ENCODE measurements at regions not wholly inside any gene's neighbourhood (a gene's known extent, or its start where the extent isn't known, plus 50 kb on each side); places are given as distances from the start of the nearest gene placed in this dataset.

DNA sequence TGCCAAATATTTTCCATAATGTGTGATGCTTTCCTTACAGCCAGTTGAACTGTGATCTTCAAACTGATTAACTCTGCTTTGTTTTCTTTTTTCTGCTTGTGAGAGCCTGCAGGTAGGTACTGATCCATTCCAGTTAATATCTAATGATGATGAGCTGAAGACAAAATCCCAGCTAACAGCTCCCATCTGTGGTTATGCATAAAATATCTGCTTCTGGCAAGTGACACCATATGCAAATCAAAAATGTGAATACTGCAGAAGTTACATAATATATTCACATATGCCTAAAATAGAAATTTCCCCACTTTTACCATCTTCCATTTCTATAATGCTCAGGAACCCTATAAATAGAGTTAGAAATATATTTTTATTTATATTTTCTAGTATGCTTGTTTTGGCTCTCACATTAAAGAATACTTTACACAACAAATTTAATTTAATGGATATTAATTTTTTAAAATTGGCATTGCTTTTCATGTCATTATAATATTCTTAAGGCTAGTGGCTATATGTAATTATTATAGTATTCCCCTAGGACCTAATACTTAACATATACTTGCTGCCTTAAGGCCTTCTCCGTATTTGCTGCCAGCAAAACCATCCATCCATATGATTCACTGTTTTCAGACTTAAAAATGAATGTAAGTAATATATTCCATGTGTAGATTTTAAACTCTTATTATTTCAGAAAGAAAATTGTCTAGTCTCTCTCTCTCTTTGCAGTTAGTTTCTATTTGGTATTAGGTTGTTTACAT, 83.8 kb downstream of the CCER1 start:
- no peak for TF ChIP-seq BCL11A (IDR thresholded peaks at IDR 0.05; ENCODE audit: low read depth, low read length)
- TF ChIP-seq MEF2A (IDR thresholded peaks at IDR 0.05; ENCODE audit: insufficient read depth, low read depth, low read length): no peak
- TF ChIP-seq, protein P1, sequence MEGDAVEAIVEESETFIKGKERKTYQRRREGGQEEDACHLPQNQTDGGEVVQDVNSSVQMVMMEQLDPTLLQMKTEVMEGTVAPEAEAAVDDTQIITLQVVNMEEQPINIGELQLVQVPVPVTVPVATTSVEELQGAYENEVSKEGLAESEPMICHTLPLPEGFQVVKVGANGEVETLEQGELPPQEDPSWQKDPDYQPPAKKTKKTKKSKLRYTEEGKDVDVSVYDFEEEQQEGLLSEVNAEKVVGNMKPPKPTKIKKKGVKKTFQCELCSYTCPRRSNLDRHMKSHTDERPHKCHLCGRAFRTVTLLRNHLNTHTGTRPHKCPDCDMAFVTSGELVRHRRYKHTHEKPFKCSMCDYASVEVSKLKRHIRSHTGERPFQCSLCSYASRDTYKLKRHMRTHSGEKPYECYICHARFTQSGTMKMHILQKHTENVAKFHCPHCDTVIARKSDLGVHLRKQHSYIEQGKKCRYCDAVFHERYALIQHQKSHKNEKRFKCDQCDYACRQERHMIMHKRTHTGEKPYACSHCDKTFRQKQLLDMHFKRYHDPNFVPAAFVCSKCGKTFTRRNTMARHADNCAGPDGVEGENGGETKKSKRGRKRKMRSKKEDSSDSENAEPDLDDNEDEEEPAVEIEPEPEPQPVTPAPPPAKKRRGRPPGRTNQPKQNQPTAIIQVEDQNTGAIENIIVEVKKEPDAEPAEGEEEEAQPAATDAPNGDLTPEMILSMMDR (IDR thresholded peaks at IDR 0.05 in 2 of 3, conservative IDR thresholded peaks at IDR 0.05 in 1 of 3; ENCODE audit: control insufficient read depth in 2 of 3, extremely low read depth in 1 of 3, insufficient read depth in 1 of 3, low read depth in 3 of 3, low read length in 3 of 3): no peak
- no peak for TF ChIP-seq YBX1 (IDR thresholded peaks at IDR 0.05)
- TF ChIP-seq USF2 (IDR thresholded peaks at IDR 0.05; ENCODE audit: borderline replicate concordance, low read depth, low read length): no peak
- no peak for TF ChIP-seq EED (IDR thresholded peaks at IDR 0.05; ENCODE audit: low read depth)
- TF ChIP-seq EP300 (IDR thresholded peaks at IDR 0.05; ENCODE audit: borderline replicate concordance in 1 of 2, control insufficient read depth in 1 of 2, low read depth in 2 of 2, low read length in 2 of 2): no peak
- no peak for TF ChIP-seq ETV6 (conservative IDR thresholded peaks at IDR 0.05 in 1 of 2, IDR thresholded peaks at IDR 0.05 in 1 of 2; ENCODE audit: borderline replicate concordance in 1 of 2, low read depth in 1 of 2)
- no peak for TF ChIP-seq ESRRA (IDR thresholded peaks at IDR 0.05; ENCODE audit: low read length)
- no peak for TF ChIP-seq CHD2 (IDR thresholded peaks at IDR 0.05; ENCODE audit: borderline replicate concordance, low read depth, low read length)

All from GM12878 (cell line).